ENCODE measurements at regions not wholly inside any gene's neighbourhood (a gene's known extent, or its start where the extent isn't known, plus 50 kb on each side); places are given as distances from the start of the nearest gene placed in this dataset.
A peak's percentile ranks its signal among the peaks of the same experiment; 100 is the strongest.

- DNase-seq = no peak
These were observed 281.3 kb downstream of the TDRD15 start for GRCh38 chr2:21404827-21405625.

- no peak for DNase-seq
These were observed 282.6 kb downstream of the TDRD15 start for GRCh38 chr2:21406386-21406785.

- DNase-seq = no peak
These were observed 283.1 kb downstream of the TDRD15 start for GRCh38 chr2:21406911-21407310.

- no peak for DNase-seq
These were observed 284.1 kb downstream of the TDRD15 start for GRCh38 chr2:21407851-21408250.

GRCh38 chr2:21411741-21412140 is 288.0 kb downstream of the TDRD15 start:
- no peak for DNase-seq

GRCh38 chr2:21412944-21413443 is 289.2 kb downstream of the TDRD15 start:
- no peak for DNase-seq

- DNase-seq = no peak
These were observed 291.5 kb downstream of the TDRD15 start for GRCh38 chr2:21415234-21415633.

GRCh38 chr2:21416226-21416625 is 292.5 kb downstream of the TDRD15 start:
- DNase-seq = no peak

- no peak for DNase-seq
These were observed 294.7 kb downstream of the TDRD15 start for GRCh38 chr2:21418456-21418855.

- no peak for DNase-seq
These were observed 297.0 kb downstream of the TDRD15 start for GRCh38 chr2:21420553-21421335.

GRCh38 chr2:21422050-21422449 is 298.3 kb downstream of the TDRD15 start:
- peak; percentile 32 for DNase-seq

GRCh38 chr2:21422724-21423522 is 299.2 kb downstream of the TDRD15 start:
- no peak for DNase-seq

GRCh38 chr2:21423854-21424253 is 300.1 kb downstream of the TDRD15 start:
- DNase-seq = no peak

- DNase-seq = no peak
These were observed 300.6 kb downstream of the TDRD15 start for GRCh38 chr2:21424375-21424774.

- no peak for DNase-seq
These were observed 303.8 kb downstream of the TDRD15 start for GRCh38 chr2:21427606-21428005.

GRCh38 chr2:21428754-21429153 is 305.0 kb downstream of the TDRD15 start:
- no peak for DNase-seq

- DNase-seq = no peak
These were observed 306.0 kb downstream of the TDRD15 start for GRCh38 chr2:21429747-21430146.

GRCh38 chr2:21431078-21431477 is 307.3 kb downstream of the TDRD15 start:
- DNase-seq = no peak

- DNase-seq = no peak
These were observed 315.2 kb downstream of the TDRD15 start for GRCh38 chr2:21438949-21439348.

GRCh38 chr2:21441442-21441841 is 317.7 kb downstream of the TDRD15 start:
- no peak for DNase-seq

- no peak for DNase-seq
These were observed 319.8 kb downstream of the TDRD15 start for GRCh38 chr2:21443494-21444105.

- DNase-seq = no peak
These were observed 326.1 kb downstream of the TDRD15 start for GRCh38 chr2:21449881-21450280.

- no peak for DNase-seq
These were observed 327.6 kb downstream of the TDRD15 start for GRCh38 chr2:21451403-21451802.
